22Rv1 (cell line): ENCODE measurements at regions not wholly inside any gene's neighbourhood (a gene's known extent, or its start where the extent isn't known, plus 50 kb on each side); places are given as distances from the start of the nearest gene placed in this dataset.

Experiments used
- H3K27ac ChIP-seq: fragments of 450-650 bp; 2 replicates; pipeline ENCODE4 v1.5.1; 2017
- ZFX ChIP-seq: fragments of 450-650 bp; IDR thresholded peaks from 2 replicates; pipeline ENCODE4 v1.6.1; 2017; ENCODE audit warnings: antibody characterized with exemption, borderline replicate concordance
- TF ChIP-seq, protein P1 (sequence below): fragments of 450-650 bp; IDR thresholded peaks from 2 replicates; pipeline ENCODE4 v1.5.1; 2017; ENCODE audit warnings: mild to moderate bottlenecking

DNA sequence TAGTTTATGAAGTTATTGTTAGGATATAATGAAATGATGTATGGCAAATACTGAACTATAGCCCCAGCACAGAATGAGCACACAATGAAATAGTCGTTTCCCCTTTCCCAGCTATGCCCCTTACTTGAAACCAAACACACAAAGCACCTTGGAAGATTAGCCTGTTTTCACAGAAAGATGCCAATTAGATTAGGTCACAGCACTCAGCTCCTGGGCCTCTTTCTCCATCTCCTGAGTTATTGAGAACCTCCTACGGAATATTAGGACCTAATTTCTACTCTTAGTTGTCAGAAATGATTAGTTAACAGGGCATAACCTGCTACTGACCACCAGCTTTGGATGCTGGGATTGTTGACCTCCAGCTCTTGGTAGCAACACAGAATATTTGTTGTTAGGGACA, 269.4 kb upstream of the ROPN1 start:
- TF ChIP-seq, protein P1, sequence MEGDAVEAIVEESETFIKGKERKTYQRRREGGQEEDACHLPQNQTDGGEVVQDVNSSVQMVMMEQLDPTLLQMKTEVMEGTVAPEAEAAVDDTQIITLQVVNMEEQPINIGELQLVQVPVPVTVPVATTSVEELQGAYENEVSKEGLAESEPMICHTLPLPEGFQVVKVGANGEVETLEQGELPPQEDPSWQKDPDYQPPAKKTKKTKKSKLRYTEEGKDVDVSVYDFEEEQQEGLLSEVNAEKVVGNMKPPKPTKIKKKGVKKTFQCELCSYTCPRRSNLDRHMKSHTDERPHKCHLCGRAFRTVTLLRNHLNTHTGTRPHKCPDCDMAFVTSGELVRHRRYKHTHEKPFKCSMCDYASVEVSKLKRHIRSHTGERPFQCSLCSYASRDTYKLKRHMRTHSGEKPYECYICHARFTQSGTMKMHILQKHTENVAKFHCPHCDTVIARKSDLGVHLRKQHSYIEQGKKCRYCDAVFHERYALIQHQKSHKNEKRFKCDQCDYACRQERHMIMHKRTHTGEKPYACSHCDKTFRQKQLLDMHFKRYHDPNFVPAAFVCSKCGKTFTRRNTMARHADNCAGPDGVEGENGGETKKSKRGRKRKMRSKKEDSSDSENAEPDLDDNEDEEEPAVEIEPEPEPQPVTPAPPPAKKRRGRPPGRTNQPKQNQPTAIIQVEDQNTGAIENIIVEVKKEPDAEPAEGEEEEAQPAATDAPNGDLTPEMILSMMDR = no peak
- TF ChIP-seq ZFX = no peak
- no peak overlapping the region for H3K27ac ChIP-seq

- H3K27ac ChIP-seq = no peak overlapping the region
- TF ChIP-seq, protein P1 = no peak
- TF ChIP-seq ZFX = no peak
These were observed 271.2 kb upstream of the ROPN1 start for GRCh38 chr3:124263168-124263567.

DNA sequence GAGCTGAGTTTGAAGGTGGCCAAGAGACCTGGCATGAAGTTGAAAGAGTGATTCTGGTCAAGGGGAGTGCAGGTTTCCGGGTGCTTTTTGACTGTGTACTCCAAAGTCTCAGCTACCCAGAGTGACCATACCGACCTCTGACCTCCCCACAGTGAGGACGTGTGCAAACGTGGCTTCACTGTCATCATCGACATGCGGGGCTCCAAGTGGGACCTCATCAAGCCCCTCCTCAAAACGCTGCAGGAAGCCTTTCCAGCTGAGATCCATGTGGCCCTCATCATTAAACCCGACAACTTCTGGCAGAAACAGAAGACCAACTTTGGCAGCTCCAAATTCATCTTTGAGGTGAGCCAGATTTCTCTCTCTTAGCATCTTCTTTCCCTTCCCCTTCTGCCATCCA, 272.4 kb upstream of the ROPN1 start:
- TF ChIP-seq, protein P1 = no peak
- TF ChIP-seq ZFX = no peak
- H3K27ac ChIP-seq = no peak overlapping the region

DNA sequence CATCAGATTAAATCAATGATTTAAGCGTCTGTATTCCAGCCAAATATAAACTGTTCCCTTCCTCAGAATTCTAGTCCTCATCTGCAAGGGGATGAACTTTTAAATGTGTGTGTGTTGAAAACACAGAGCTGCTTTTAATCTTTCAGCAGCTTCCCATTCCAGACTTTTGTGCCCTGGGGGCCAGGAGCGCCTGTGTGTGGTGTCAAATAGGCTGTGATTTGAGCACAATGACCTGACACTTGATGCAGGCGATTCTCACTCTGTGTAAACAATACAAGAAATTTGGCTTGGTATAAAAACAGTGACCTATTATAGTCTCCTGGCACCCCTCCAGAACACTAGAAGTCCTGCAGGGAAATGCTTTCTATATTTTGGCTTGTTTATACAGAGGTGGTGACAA, 274.6 kb upstream of the ROPN1 start:
- H3K27ac ChIP-seq = no peak overlapping the region
- TF ChIP-seq ZFX = no peak
- TF ChIP-seq, protein P1 = no peak

GRCh38 chr3:124267406-124267805, 275.5 kb upstream of the ROPN1 start:
- H3K27ac ChIP-seq = no peak overlapping the region
- no peak for TF ChIP-seq ZFX
- TF ChIP-seq, protein P1 = no peak

GRCh38 chr3:124268355-124268754, 276.4 kb upstream of the ROPN1 start:
- no peak overlapping the region for H3K27ac ChIP-seq
- TF ChIP-seq ZFX = no peak
- TF ChIP-seq, protein P1 = no peak

DNA sequence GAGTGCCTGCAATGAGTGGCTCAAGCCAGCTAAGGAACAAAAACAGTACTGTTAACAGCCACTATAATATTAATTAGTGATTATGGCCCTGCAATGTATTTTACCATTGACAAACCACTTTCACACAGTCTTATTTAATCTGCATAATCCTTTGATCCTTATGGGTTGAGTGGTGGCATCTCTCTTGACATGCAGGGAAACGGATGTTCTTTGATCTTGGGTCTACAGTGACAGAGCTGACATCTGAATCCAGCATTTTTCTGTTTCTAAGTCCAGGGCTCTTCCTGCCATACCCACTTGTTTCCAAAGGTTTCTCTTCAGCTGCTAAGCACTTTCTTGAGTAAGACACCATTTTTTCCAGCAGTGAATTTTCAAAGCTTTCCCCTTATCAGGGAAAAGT, 277.7 kb upstream of the ROPN1 start:
- no peak overlapping the region for H3K27ac ChIP-seq
- TF ChIP-seq ZFX = no peak
- TF ChIP-seq, protein P1 = no peak
